ENCODE measurements at regions not wholly inside any gene's neighbourhood (a gene's known extent, or its start where the extent isn't known, plus 50 kb on each side); places are given as distances from the start of the nearest gene placed in this dataset.

- no peak for DNase-seq (ENCODE audit: low read depth, low spot score)
Observed at GRCh38 chr22:47836957-47837356, 1074.5 kb downstream of the TBC1D22A start.

More at GRCh38 chr22:47836957-47837356, 1074.5 kb downstream of the TBC1D22A start:
- Histone ChIP-seq H2AFZ (ENCODE audit: low read depth, low read length, poor library complexity, severe bottlenecking) (no peak overlapping the region), H3K4me3 (replicated peaks in 1 of 2; ENCODE audit: low read depth in 1 of 2, low read length in 2 of 2) (no peak overlapping the region), H3K4me1 (ENCODE audit: control insufficient read depth in 1 of 2, insufficient read depth in 2 of 2, low read length in 2 of 2) (no peaks in the 10 kb centered on the region), H3K27me3 (ENCODE audit: insufficient read depth, low read length) (no peaks in the 10 kb centered on the region), H3K9me3 (ENCODE audit: control insufficient read depth in 1 of 2, insufficient read depth in 1 of 2, low read depth in 1 of 2, low read length in 2 of 2) (no peaks in the 10 kb centered on the region), H4K20me1 (ENCODE audit: insufficient read depth) (no peaks in the 10 kb centered on the region), H3K9me2 (ENCODE audit: insufficient read depth) (no peaks in the 10 kb centered on the region), H3K36me3 (ENCODE audit: control insufficient read depth in 1 of 2, insufficient read depth in 2 of 2, low read length in 2 of 2) (no peaks in the 10 kb centered on the region), H3K27ac (ENCODE audit: low read depth, low read length) (no peak overlapping the region), H3K9ac (ENCODE audit: low read length) (no peak overlapping the region), H3K79me2 (ENCODE audit: insufficient read depth, low read length) (no peaks in the 10 kb centered on the region), H3K4me2 (ENCODE audit: low read length) (no peak overlapping the region)
- ChIA-PET RAD21 (ENCODE audit: low non-redundant PET in 1 of 2, low total read pairs in 2 of 2, uncharacterized antibody in 2 of 2, unreplicated experiment in 2 of 2) (no interaction called here), POLR2A (no interaction called here), CTCF (no interaction called here)
- BruUV-seq (replicated peaks), result no TSS peak
- no peak for ATAC-seq
- TF ChIP-seq TCF7L2 (IDR thresholded peaks at IDR 0.05; ENCODE audit: borderline replicate concordance, extremely low read depth, insufficient read depth, insufficient read length) (no peak), SIN3A (IDR thresholded peaks at IDR 0.05; ENCODE audit: low read depth) (no peak), ZNF274 (IDR thresholded peaks at IDR 0.05; ENCODE audit: low read depth, low read length) (no peak), EZH2 (IDR thresholded peaks at IDR 0.05) (no peak), EGR1 (IDR thresholded peaks at IDR 0.05; ENCODE audit: low read depth) (no peak), CBX3 (IDR thresholded peaks at IDR 0.05; ENCODE audit: low read depth) (no peak), POLR2AphosphoS5 (IDR thresholded peaks at IDR 0.05; ENCODE audit: low read depth, low read length) (no peak), ATF3 (IDR thresholded peaks at IDR 0.05) (no peak), JUND (IDR thresholded peaks at IDR 0.05) (no peak), CTCF (IDR thresholded peaks at IDR 0.05 in 2 of 3, conservative IDR thresholded peaks at IDR 0.05 in 1 of 3; ENCODE audit: borderline replicate concordance in 1 of 3, insufficient read depth in 1 of 3, low read depth in 2 of 3, low read length in 2 of 3) (no peak)
- intact Hi-C loops (cut with micrococcal nuclease), result loop anchor here (5.0 to 10.0 kb wide), 4 partner anchors 210 to 1042 kb away; no protein-coding TSS in a partner anchor
